SH-SY5Y (cell line): ENCODE measurements at regions not wholly inside any gene's neighbourhood (a gene's known extent, or its start where the extent isn't known, plus 50 kb on each side); places are given as distances from the start of the nearest gene placed in this dataset.

ENCODE experiments used
- GATA2 ChIP-seq: IDR thresholded peaks from 2 replicates; pipeline ENCODE4 v1.6.1; 2011; ENCODE audit warnings: mild to moderate bottlenecking, low read depth, low read length
- GATA3 ChIP-seq: IDR thresholded peaks from 2 replicates; pipeline ENCODE4 v1.6.1; 2011; ENCODE audit warnings: low read depth, mild to moderate bottlenecking, low read length, moderate library complexity

- TF ChIP-seq GATA3 (no peak), GATA2 (no peak)
These were observed 247.1 kb downstream of the BCL11B start for GRCh38 chr14:99024926-99025325.
